DOHH2 (cell line): ENCODE measurements at regions not wholly inside any gene's neighbourhood (a gene's known extent, or its start where the extent isn't known, plus 50 kb on each side); places are given as distances from the start of the nearest gene placed in this dataset.

Source experiments
- H3F3A ChIP-seq: fragments of 200-600 bp; sonication (generic), shearing (Covaris generic); 2 replicates; pipeline ENCODE4 v1.6.0; 2016; ENCODE audit warnings: antibody characterized with exemption, mild to moderate bottlenecking; ENCODE audit not compliant: control insufficient read depth, insufficient read depth
- H3K27ac ChIP-seq: fragments of 200-600 bp; sonication (generic); 2 replicates; pipeline ENCODE4 v1.5.1; 2014; ENCODE audit warnings: low read depth, mild to moderate bottlenecking, low read length, moderate library complexity
- H3K27me3 ChIP-seq: fragments of 200-600 bp; sonication (generic); 2 replicates; pipeline ENCODE4 v1.6.1; 2014; ENCODE audit warnings: mild to moderate bottlenecking, low read length, mixed read lengths; ENCODE audit not compliant: control insufficient read depth
- H3K36me3 ChIP-seq: fragments of 200-600 bp; sonication (generic); 2 replicates; pipeline ENCODE4 v1.6.1; 2014; ENCODE audit warnings: mild to moderate bottlenecking, low read length, moderate library complexity, mixed read lengths; ENCODE audit not compliant: control insufficient read depth
- H3K4me1 ChIP-seq: fragments of 200-600 bp; sonication (generic); 2 replicates; pipeline ENCODE4 v1.6.1; 2014; ENCODE audit warnings: mild to moderate bottlenecking, low read length, mixed read lengths; ENCODE audit not compliant: control insufficient read depth
- H3K4me2 ChIP-seq: fragments of 200-600 bp; sonication (generic); 2 replicates; pipeline ENCODE4 v1.6.0; 2014; ENCODE audit warnings: mild to moderate bottlenecking, low read length, moderate library complexity
- H3K4me3 ChIP-seq: fragments of 200-600 bp; sonication (generic); 2 replicates; pipeline ENCODE4 v1.5.1; 2014; ENCODE audit warnings: mild to moderate bottlenecking, low read length, mixed read lengths
- H3K79me2 ChIP-seq: fragments of 200-600 bp; sonication (generic); 2 replicates; pipeline ENCODE4 v1.6.1; 2014; ENCODE audit warnings: mild to moderate bottlenecking, low read length, mixed read lengths; ENCODE audit not compliant: control insufficient read depth
- H3K9me2 ChIP-seq: fragments of 200-600 bp; sonication (generic); replicated peaks from 2 replicates; pipeline ENCODE4 v1.6.1; 2014; ENCODE audit warnings: mild to moderate bottlenecking, low read length, mixed read lengths; ENCODE audit not compliant: control insufficient read depth
- H3K9me3 ChIP-seq: fragments of 200-600 bp; sonication (generic); 2 replicates; pipeline ENCODE4 v1.6.1; 2014; ENCODE audit warnings: antibody characterized with exemption, low read length, mixed read lengths; ENCODE audit not compliant: control insufficient read depth, insufficient read depth
- H4K20me1 ChIP-seq: fragments of 200-600 bp; sonication (generic); 2 replicates; pipeline ENCODE4 v1.6.0; 2014; ENCODE audit warnings: low read depth, mild to moderate bottlenecking, antibody characterized with exemption, low read length, moderate library complexity; ENCODE audit not compliant: control insufficient read depth, insufficient read depth
- EZH2phosphoT487 ChIP-seq: fragments of 200-600 bp; sonication (generic); IDR thresholded peaks from 2 replicates; pipeline ENCODE4 v1.6.1; 2017; ENCODE audit warnings: borderline replicate concordance, mild to moderate bottlenecking, antibody characterized with exemption, low read length, moderate library complexity, mixed read lengths
- TF ChIP-seq, protein P1 (sequence below): fragments of 200-600 bp; sonication (generic); IDR thresholded peaks from one replicate; pipeline ENCODE4 v1.5.1; 2014; ENCODE audit warnings: antibody characterized with exemption, mild to moderate bottlenecking, low read depth, low read length; ENCODE audit not compliant: poor library complexity, severe bottlenecking

DNA sequence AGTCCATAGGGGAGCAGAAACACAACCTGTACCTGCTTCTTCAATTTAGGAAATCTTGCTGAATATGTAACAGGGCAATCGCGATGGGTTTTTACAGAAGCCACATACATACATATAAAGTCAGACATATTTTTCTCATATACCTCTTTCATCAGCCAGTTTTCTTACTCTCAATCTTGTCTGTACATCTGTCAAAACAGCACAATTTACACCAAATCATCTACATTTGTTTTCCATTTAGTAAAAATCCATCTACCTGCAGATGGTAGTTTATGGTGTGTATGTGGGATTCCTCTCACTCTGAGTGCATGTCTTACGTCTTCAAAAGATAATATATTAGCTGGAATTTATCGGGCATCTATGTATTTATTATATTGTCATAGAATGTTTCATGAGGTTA lies 208.7 kb downstream of the ZPLD1 start:
- no peaks in the 10 kb centered on the region for H3F3A ChIP-seq
- H3K4me2 ChIP-seq, result no peak overlapping the region

DNA sequence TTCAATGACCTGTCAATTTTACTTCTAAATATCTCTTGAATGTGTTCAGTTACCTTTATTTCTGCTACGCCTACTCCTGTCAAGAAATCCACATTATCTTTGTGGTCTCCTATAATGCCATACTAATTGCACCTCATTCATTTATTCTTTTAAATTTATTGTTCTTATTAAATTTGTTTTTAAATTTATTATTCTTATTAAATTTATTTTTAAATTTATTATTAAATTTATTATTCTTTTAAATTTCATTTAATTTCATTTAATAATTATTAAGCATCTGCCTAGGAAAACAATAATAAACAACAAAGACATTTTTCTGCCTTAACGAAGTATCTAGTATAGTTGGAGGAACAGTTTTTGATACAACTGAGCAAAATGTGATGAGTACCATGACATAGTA lies 211.7 kb downstream of the ZPLD1 start:
- no peaks in the 10 kb centered on the region for H3K27me3 ChIP-seq
- no peak overlapping the region for H3K27ac ChIP-seq
- no peaks in the 10 kb centered on the region for H3K4me1 ChIP-seq
- no peaks in the 10 kb centered on the region for H4K20me1 ChIP-seq
- H3K4me2 ChIP-seq, result no peak overlapping the region
- H3K79me2 ChIP-seq, result no peaks in the 10 kb centered on the region
- no peaks in the 10 kb centered on the region for H3K36me3 ChIP-seq
- H3K9me3 ChIP-seq, result no peaks in the 10 kb centered on the region
- TF ChIP-seq EZH2phosphoT487, result no peak
- TF ChIP-seq, protein P1, sequence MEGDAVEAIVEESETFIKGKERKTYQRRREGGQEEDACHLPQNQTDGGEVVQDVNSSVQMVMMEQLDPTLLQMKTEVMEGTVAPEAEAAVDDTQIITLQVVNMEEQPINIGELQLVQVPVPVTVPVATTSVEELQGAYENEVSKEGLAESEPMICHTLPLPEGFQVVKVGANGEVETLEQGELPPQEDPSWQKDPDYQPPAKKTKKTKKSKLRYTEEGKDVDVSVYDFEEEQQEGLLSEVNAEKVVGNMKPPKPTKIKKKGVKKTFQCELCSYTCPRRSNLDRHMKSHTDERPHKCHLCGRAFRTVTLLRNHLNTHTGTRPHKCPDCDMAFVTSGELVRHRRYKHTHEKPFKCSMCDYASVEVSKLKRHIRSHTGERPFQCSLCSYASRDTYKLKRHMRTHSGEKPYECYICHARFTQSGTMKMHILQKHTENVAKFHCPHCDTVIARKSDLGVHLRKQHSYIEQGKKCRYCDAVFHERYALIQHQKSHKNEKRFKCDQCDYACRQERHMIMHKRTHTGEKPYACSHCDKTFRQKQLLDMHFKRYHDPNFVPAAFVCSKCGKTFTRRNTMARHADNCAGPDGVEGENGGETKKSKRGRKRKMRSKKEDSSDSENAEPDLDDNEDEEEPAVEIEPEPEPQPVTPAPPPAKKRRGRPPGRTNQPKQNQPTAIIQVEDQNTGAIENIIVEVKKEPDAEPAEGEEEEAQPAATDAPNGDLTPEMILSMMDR, result no peak
- no peaks in the 10 kb centered on the region for H3K9me2 ChIP-seq
- no peak overlapping the region for H3K4me3 ChIP-seq
- H3F3A ChIP-seq, result no peaks in the 10 kb centered on the region

More for the DNA sequence above, 208.7 kb downstream of the ZPLD1 start:
- Histone ChIP-seq H3K27me3 (no peaks in the 10 kb centered on the region), H3K79me2 (no peaks in the 10 kb centered on the region), H3K4me3 (no peak overlapping the region), H4K20me1 (no peaks in the 10 kb centered on the region), H3K4me1 (no peaks in the 10 kb centered on the region), H3K27ac (no peak overlapping the region), H3K9me3 (no peaks in the 10 kb centered on the region), H3K9me2 (no peaks in the 10 kb centered on the region), H3K36me3 (no peaks in the 10 kb centered on the region)
- TF ChIP-seq EZH2phosphoT487, result no peak
- TF ChIP-seq, protein P1, result no peak

DNA sequence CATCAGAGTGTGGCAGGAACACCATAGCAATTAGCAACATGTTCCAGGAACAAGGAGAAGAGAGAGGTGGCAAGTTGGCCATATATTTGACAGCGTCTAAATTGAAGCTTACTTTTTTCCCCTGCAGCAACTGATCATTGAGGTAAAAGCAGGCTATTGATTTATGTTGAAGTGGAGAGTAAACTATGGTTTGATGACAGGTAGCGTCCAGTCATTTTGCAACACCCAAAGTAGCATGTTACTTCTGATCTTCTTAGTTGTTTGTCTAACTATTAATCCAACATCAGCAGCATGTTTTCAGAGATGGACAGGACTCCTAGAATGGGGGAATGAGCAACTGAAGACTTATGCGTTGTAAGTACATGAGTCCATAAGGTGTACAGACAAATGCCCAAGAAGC lies 225.8 kb downstream of the ZPLD1 start:
- no peaks in the 10 kb centered on the region for H3K79me2 ChIP-seq
- no peak overlapping the region for H3K27ac ChIP-seq
- H3K9me2 ChIP-seq, result no peaks in the 10 kb centered on the region
- no peak overlapping the region for H3K4me3 ChIP-seq
- no peaks in the 10 kb centered on the region for H4K20me1 ChIP-seq
- no peak for TF ChIP-seq EZH2phosphoT487
- no peaks in the 10 kb centered on the region for H3F3A ChIP-seq
- H3K9me3 ChIP-seq, result no peaks in the 10 kb centered on the region
- H3K4me1 ChIP-seq, result no peaks in the 10 kb centered on the region
- H3K36me3 ChIP-seq, result no peaks in the 10 kb centered on the region
- no peak overlapping the region for H3K4me2 ChIP-seq
- H3K27me3 ChIP-seq, result no peaks in the 10 kb centered on the region; the same call in 1 of the 2 replicates

DNA sequence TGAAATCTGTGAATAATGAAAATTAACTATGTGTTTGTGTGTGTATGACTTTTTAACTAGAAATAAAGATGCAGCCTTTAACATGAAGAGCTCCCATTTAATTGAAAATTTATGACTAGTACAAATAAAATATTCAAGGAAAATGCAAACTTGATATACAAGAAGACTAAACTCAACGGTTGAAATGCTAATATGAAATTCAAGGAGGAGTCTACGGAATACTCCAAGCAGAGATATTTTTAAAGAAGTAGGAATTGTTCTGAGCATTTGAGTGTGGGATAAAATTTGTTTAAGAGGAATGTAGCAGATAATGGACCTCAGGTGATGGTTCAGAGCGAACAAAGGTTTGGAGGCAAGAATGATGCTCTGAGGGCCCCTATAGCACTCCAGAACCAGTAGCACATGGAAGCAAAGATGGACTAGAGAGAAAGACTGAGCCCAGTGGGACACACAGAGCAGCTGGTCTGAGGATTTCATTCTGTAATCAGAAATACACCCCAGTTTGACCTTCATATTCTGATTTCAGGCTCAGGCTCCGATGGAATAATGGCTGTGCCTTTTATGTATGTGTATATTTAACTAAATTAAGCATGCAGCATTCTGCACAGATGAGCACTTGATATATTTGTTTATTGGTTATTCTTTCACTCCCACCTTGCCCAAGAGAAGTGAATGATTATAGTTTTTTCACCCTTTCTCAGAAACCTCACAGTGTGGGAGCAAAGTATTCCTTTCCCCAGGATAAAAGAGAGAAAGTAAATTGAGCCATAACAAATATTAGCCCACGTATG lies 227.1 kb downstream of the ZPLD1 start:
- no peaks in the 10 kb centered on the region for H3K9me3 ChIP-seq
- no peak overlapping the region for H3K4me2 ChIP-seq
- no peak for TF ChIP-seq EZH2phosphoT487
- TF ChIP-seq, protein P1, result no peak
- no peaks in the 10 kb centered on the region for H3K9me2 ChIP-seq
- H3F3A ChIP-seq, result no peaks in the 10 kb centered on the region
- no peaks in the 10 kb centered on the region; the same call in 1 of the 2 replicates for H3K27me3 ChIP-seq
- no peaks in the 10 kb centered on the region for H3K79me2 ChIP-seq
- H3K36me3 ChIP-seq, result no peaks in the 10 kb centered on the region
- H4K20me1 ChIP-seq, result no peaks in the 10 kb centered on the region
- no peak overlapping the region for H3K4me3 ChIP-seq
- H3K27ac ChIP-seq, result no peak overlapping the region
- H3K4me1 ChIP-seq, result no peaks in the 10 kb centered on the region
